CD4-positive, alpha-beta memory T cell (primary cell): ENCODE measurements at regions not wholly inside any gene's neighbourhood (a gene's known extent, or its start where the extent isn't known, plus 50 kb on each side); places are given as distances from the start of the nearest gene placed in this dataset.
A peak's percentile ranks its signal among the peaks of the same experiment; 100 is the strongest.

Experiments used
- CTCF ChIA-PET: fragments of 350-600 bp; sonication (Branson Sonifier 250); formaldehyde crosslinking; loops from one replicate; lab custom pipeline; 2021; ENCODE audit warnings: inconsistent platforms; ENCODE audit not compliant: partially characterized antibody; lab: Charles Lee
- POLR2A ChIA-PET: fragments of 350-600 bp; sonication (Branson Sonifier 250); formaldehyde crosslinking; loops from one replicate; lab custom pipeline; 2021; ENCODE audit not compliant: partially characterized antibody; lab: Charles Lee
- DNase-seq, 5 donors: peaks; one replicate each; pipeline versions ENCODE4 v3.0.0 to v3.0.0-alpha.2; 2020 to 2022; ENCODE audit warnings: mixed read lengths in 1 of 5
- H3K27ac ChIP-seq: one replicate; pipeline ENCODE4 v1.7.0; 2013; ENCODE audit warnings: low read depth, low read length
- H3K27me3 ChIP-seq: 2 replicates; pipeline ENCODE4 v1.7.0; 2013; ENCODE audit warnings: mild to moderate bottlenecking, low read length, moderate library complexity; ENCODE audit not compliant: insufficient read depth
- H3K36me3 ChIP-seq: 2 replicates; pipeline ENCODE4 v1.7.0; 2013; ENCODE audit warnings: mild to moderate bottlenecking, low read length, moderate library complexity; ENCODE audit not compliant: insufficient read depth
- H3K4me1 ChIP-seq: 2 replicates; pipeline ENCODE4 v1.7.0; 2013; ENCODE audit warnings: mild to moderate bottlenecking, low read length, moderate library complexity; ENCODE audit not compliant: insufficient read depth
- H3K4me3 ChIP-seq, 2 donors: one replicate each; pipeline ENCODE4 v1.7.0; 2013; ENCODE audit warnings: low read length in 2 of 2, mild to moderate bottlenecking in 1 of 2
- H3K9me3 ChIP-seq, 2 donors: one replicate each; pipeline ENCODE4 v1.7.0; 2013; ENCODE audit warnings: low read length in 2 of 2, control low read depth in 1 of 2; ENCODE audit not compliant: control insufficient read depth in 1 of 2
- H3K27ac Mint-ChIP-seq, 7 donors: one replicate each; pipeline ENCODE4 v1.8.0; 2020 to 2021; ENCODE audit warnings: mixed read lengths in 7 of 7, mild to moderate bottlenecking in 6 of 7, inconsistent platforms in 3 of 7, moderate library complexity in 3 of 7
- H3K27me3 Mint-ChIP-seq, 2 donors: one replicate each; pipeline ENCODE4 v1.8.0; 2020 to 2021; ENCODE audit warnings: mixed read lengths in 2 of 2
- H3K36me3 Mint-ChIP-seq, 2 donors: one replicate each; pipeline ENCODE4 v1.8.0; 2020 to 2021; ENCODE audit warnings: mixed read lengths in 2 of 2, inconsistent platforms in 1 of 2, mild to moderate bottlenecking in 1 of 2
- H3K4me1 Mint-ChIP-seq, 4 donors: one replicate each; pipeline ENCODE4 v1.8.0; 2020 to 2021; ENCODE audit warnings: mixed read lengths in 4 of 4, mild to moderate bottlenecking in 1 of 4
- H3K4me3 Mint-ChIP-seq, 8 donors: one replicate each; pipeline ENCODE4 v1.8.0; 2020 to 2021; ENCODE audit warnings: mixed read lengths in 8 of 8, mild to moderate bottlenecking in 7 of 8, moderate library complexity in 6 of 8, inconsistent platforms in 3 of 8
- H3K9me3 Mint-ChIP-seq, 8 donors: one replicate each; pipeline ENCODE4 v1.8.0; 2020 to 2021; ENCODE audit warnings: mixed read lengths in 8 of 8, mild to moderate bottlenecking in 5 of 8, inconsistent platforms in 3 of 8, moderate library complexity in 1 of 8
- intact Hi-C: fragments of 100-400 bp; cut with micrococcal nuclease; formaldehyde crosslinking; loops from one replicate; pipeline ENCODE4 v1.15.1; 2023

GRCh38 chr15:93656041-93656440 is 567.0 kb upstream of the RGMA start:
- intact Hi-C loops, result no loop called here
- no peak overlapping the region for H3K4me3 Mint-ChIP-seq
- peaks cover 0 to 4% (median 0%) of the 10 kb centered on the region in 8 donors for H3K9me3 Mint-ChIP-seq
- H3K36me3 Mint-ChIP-seq, result no peaks in the 10 kb centered on the region
- POLR2A ChIA-PET, result no interaction called here
- H3K27ac Mint-ChIP-seq, result no peak overlapping the region
- DNase-seq, result no peak
- peaks cover 3 to 12% of the 10 kb centered on the region in 2 donors for H3K27me3 Mint-ChIP-seq
- H3K4me1 Mint-ChIP-seq, result no peaks in the 10 kb centered on the region
- Histone ChIP-seq H3K9me3 (no peaks in the 10 kb centered on the region), H3K4me3 (no peak overlapping the region), H3K4me1 (no peaks in the 10 kb centered on the region), H3K36me3 (no peaks in the 10 kb centered on the region), H3K27me3 (no peaks in the 10 kb centered on the region), H3K27ac (no peak overlapping the region)
- CTCF ChIA-PET, result no interaction called here

DNA sequence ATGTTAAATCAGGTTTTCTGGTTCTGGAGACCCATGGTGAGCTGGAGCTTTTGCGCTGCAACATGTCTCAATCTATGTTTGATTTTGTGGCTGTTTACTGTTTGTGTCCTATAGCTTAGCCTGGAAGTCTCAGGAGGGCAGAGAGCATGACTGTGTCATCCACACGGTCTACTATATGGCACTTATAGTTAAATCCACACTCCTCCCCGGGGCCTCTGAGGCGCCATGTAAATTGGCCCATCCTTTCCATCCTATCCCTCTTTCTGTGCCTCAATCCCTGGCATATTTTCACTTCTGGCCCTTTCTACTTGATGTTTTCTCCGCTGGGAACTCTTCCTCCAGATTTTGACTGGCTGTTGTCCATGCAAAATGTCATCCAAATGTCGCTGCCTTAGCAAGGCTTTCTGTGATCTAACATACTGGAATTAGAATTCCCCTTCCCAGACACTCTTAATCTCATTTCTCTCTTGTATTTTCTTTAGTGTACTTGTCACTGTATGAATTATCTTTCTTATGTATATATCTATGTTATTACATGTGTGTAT is 560.8 kb upstream of the RGMA start:
- POLR2A ChIA-PET, result no interaction called here
- Histone ChIP-seq H3K36me3 (no peaks in the 10 kb centered on the region), H3K27me3 (no peaks in the 10 kb centered on the region), H3K27ac (no peak overlapping the region), H3K4me1 (no peaks in the 10 kb centered on the region), H3K9me3 (no peaks in the 10 kb centered on the region), H3K4me3 (no peak overlapping the region)
- CTCF ChIA-PET, result no interaction called here
- no peak overlapping the region for H3K27ac Mint-ChIP-seq
- H3K9me3 Mint-ChIP-seq, result peaks cover 0 to 4% (median 0%) of the 10 kb centered on the region in 8 donors
- H3K36me3 Mint-ChIP-seq, result no peaks in the 10 kb centered on the region
- peaks cover 0 to 6% of the 10 kb centered on the region in 2 donors for H3K27me3 Mint-ChIP-seq
- intact Hi-C loops, result no loop called here
- no peaks in the 10 kb centered on the region for H3K4me1 Mint-ChIP-seq
- DNase-seq, result no peak
- no peak overlapping the region for H3K4me3 Mint-ChIP-seq

GRCh38 chr15:93646193-93646592 is 557.2 kb upstream of the RGMA start:
- Histone ChIP-seq H3K36me3 (no peaks in the 10 kb centered on the region), H3K4me1 (no peaks in the 10 kb centered on the region), H3K9me3 (no peaks in the 10 kb centered on the region), H3K27ac (no peak overlapping the region), H3K4me3 (no peak overlapping the region), H3K27me3 (no peaks in the 10 kb centered on the region)
- intact Hi-C loops, result no loop called here
- no peaks in the 10 kb centered on the region for H3K36me3 Mint-ChIP-seq
- DNase-seq, result no peak
- ChIA-PET CTCF (no interaction called here), POLR2A (no interaction called here)
- no peak overlapping the region for H3K4me3 Mint-ChIP-seq
- H3K9me3 Mint-ChIP-seq, result no peaks in the 10 kb centered on the region
- peaks cover 1 to 2% of the 10 kb centered on the region in 2 donors for H3K27me3 Mint-ChIP-seq
- H3K27ac Mint-ChIP-seq, result no peak overlapping the region
- no peaks in the 10 kb centered on the region for H3K4me1 Mint-ChIP-seq

DNA sequence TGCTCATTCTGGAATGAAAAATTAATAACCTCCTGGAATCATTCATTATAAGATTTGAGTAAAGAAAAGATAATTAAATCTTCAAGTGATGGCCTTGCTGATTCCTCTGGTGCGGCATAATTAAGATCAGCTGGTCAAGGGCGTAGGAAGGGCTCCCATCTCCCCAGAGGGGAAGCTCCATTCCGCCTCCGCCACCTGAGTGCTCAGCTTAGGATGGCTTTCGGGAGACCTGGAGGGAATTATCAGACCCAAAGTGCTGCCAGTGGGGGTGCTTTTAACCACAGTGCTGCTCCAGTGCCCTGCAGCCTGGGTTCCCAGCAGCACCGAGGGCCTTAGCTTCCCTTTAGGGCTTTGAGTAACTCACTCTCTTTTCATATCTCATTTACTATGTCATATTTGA is 556.6 kb upstream of the RGMA start:
- H3K27ac ChIP-seq, result no peak overlapping the region
- no peaks in the 10 kb centered on the region for H3K9me3 ChIP-seq
- DNase-seq, result no peak
- H3K27me3 ChIP-seq, result no peaks in the 10 kb centered on the region
- POLR2A ChIA-PET, result no interaction called here
- H3K4me3 ChIP-seq, result no peak overlapping the region
- CTCF ChIA-PET, result no interaction called here
- Mint-ChIP-seq H3K4me1 (no peaks in the 10 kb centered on the region), H3K36me3 (no peaks in the 10 kb centered on the region), H3K27me3 (peaks cover 2 to 3% of the 10 kb centered on the region in 2 donors), H3K27ac (no peak overlapping the region), H3K9me3 (no peaks in the 10 kb centered on the region), H3K4me3 (no peak overlapping the region)
- intact Hi-C loops, result no loop called here
- no peaks in the 10 kb centered on the region for H3K36me3 ChIP-seq
- H3K4me1 ChIP-seq, result no peaks in the 10 kb centered on the region

DNA sequence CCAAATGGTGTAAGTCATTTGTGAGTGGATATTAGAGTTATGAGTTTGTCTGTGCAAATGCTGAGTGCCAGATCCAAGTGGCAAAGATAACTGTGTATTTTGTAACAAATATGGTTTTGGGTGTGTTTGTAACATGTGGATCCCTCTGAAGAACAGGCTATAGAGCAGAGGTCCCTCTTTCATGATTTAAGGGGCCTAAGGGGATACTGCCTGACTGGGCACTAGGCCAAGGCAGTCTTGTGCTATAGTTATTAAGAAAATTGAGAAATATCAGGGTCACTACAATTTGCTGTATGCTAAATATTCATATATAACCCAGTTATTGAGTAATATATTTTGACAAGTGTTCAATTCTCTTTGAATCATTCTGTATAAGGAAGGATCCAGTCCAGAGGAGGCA is 555.6 kb upstream of the RGMA start:
- no peaks in the 10 kb centered on the region for H3K4me1 ChIP-seq
- H3K4me3 ChIP-seq, result no peak overlapping the region
- POLR2A ChIA-PET, result no interaction called here
- Mint-ChIP-seq H3K27ac (peak overlapping the region in 1 of 7 donors; percentile 1), H3K4me3 (no peak overlapping the region), H3K27me3 (peaks cover 2 to 5% of the 10 kb centered on the region in 2 donors), H3K4me1 (no peaks in the 10 kb centered on the region), H3K36me3 (no peaks in the 10 kb centered on the region), H3K9me3 (no peaks in the 10 kb centered on the region)
- no peak for DNase-seq
- no peaks in the 10 kb centered on the region for H3K9me3 ChIP-seq
- H3K36me3 ChIP-seq, result no peaks in the 10 kb centered on the region
- intact Hi-C loops, result no loop called here
- H3K27me3 ChIP-seq, result no peaks in the 10 kb centered on the region
- CTCF ChIA-PET, result interaction anchor here (0.6 kb wide), 1 partner anchor 361 kb away, joined by 3 read pairs; no protein-coding TSS in a partner anchor
- H3K27ac ChIP-seq, result no peak overlapping the region

- Mint-ChIP-seq H3K9me3 (peaks cover 0 to 3% (median 0%) of the 10 kb centered on the region in 8 donors), H3K36me3 (no peaks in the 10 kb centered on the region), H3K27me3 (peaks cover 5 to 8% of the 10 kb centered on the region in 2 donors), H3K4me3 (no peak overlapping the region), H3K27ac (no peak overlapping the region), H3K4me1 (no peaks in the 10 kb centered on the region)
- no peak overlapping the region for H3K4me3 ChIP-seq
- no peak overlapping the region for H3K27ac ChIP-seq
- ChIA-PET POLR2A (no interaction called here), CTCF (interaction anchor here (0.6 kb wide), 2 partner anchors 21 to 1681 kb away, joined by 3 read pairs; no protein-coding TSS in a partner anchor)
- no peaks in the 10 kb centered on the region for H3K9me3 ChIP-seq
- H3K4me1 ChIP-seq, result no peaks in the 10 kb centered on the region
- H3K36me3 ChIP-seq, result no peaks in the 10 kb centered on the region
- no peaks in the 10 kb centered on the region for H3K27me3 ChIP-seq
- no peak for DNase-seq
- intact Hi-C loops, result no loop called here
Observed at GRCh38 chr15:93640411-93640962, 551.5 kb upstream of the RGMA start.

- no peak for DNase-seq
- Mint-ChIP-seq H3K4me3 (no peak overlapping the region), H3K36me3 (no peaks in the 10 kb centered on the region), H3K27ac (peak overlapping the region in 1 of 7 donors; percentile 25), H3K9me3 (peaks cover 0 to 8% (median 3%) of the 10 kb centered on the region in 8 donors), H3K27me3 (peaks cover 3% of the 10 kb centered on the region in 2 donors), H3K4me1 (no peaks in the 10 kb centered on the region)
- no peaks in the 10 kb centered on the region for H3K36me3 ChIP-seq
- ChIA-PET POLR2A (no interaction called here), CTCF (interaction anchor here (1.0 kb wide), 1 partner anchor 13 kb away, joined by 3 read pairs; no protein-coding TSS in a partner anchor)
- H3K27me3 ChIP-seq, result no peaks in the 10 kb centered on the region
- H3K4me1 ChIP-seq, result no peaks in the 10 kb centered on the region
- intact Hi-C loops, result no loop called here
- no peak overlapping the region for H3K27ac ChIP-seq
- H3K9me3 ChIP-seq, result no peaks in the 10 kb centered on the region
- no peak overlapping the region for H3K4me3 ChIP-seq
Observed at GRCh38 chr15:93631958-93632618, 543.1 kb upstream of the RGMA start.
